ENCODE measurements at regions not wholly inside any gene's neighbourhood (a gene's known extent, or its start where the extent isn't known, plus 50 kb on each side); places are given as distances from the start of the nearest gene placed in this dataset.

GRCh38 chr7:119438315-119438714 lies 834.7 kb upstream of the KCND2 start:
- no peaks in the 10 kb centered on the region for H3K36me3 Mint-ChIP-seq (ENCODE audit: insufficient read depth, unreplicated experiment)
- peaks cover 5% of the 10 kb centered on the region for H3K27me3 Mint-ChIP-seq (ENCODE audit: insufficient read depth, unreplicated experiment)
- ChIA-PET CTCF (no interaction called here), POLR2A (no interaction called here)
- no peaks in the 10 kb centered on the region for H3K9me3 ChIP-seq
- no peak for DNase-seq
- intact Hi-C loops (cut with micrococcal nuclease; ENCODE audit: unreplicated experiment): no loop called here
- no peaks in the 10 kb centered on the region for H3K4me1 Mint-ChIP-seq (ENCODE audit: low read depth, unreplicated experiment)
- H3K27me3 ChIP-seq (replicated peaks; ENCODE audit: control insufficient read depth, insufficient read depth, low read length): no peaks in the 10 kb centered on the region
- no peaks in the 10 kb centered on the region for H3K36me3 ChIP-seq (ENCODE audit: control insufficient read depth, insufficient read depth, low read length)
- BruUV-seq (replicated peaks): no TSS peak
- no peak overlapping the region for H3K4me3 ChIP-seq (ENCODE audit: low read depth, low read length)
- H3K4me1 ChIP-seq: no peaks in the 10 kb centered on the region
- H3K9me3 Mint-ChIP-seq (ENCODE audit: unreplicated experiment): no peaks in the 10 kb centered on the region
- no peak overlapping the region for H3K4me3 Mint-ChIP-seq (ENCODE audit: unreplicated experiment)
- TF ChIP-seq CTCF (IDR thresholded peaks at IDR 0.05; ENCODE audit: insufficient read depth in 1 of 2, low read depth in 1 of 2, low read length in 1 of 2, severe bottlenecking in 1 of 2, unreplicated experiment in 1 of 2): no peak
- H3K27ac Mint-ChIP-seq (ENCODE audit: unreplicated experiment): no peak overlapping the region

DNA sequence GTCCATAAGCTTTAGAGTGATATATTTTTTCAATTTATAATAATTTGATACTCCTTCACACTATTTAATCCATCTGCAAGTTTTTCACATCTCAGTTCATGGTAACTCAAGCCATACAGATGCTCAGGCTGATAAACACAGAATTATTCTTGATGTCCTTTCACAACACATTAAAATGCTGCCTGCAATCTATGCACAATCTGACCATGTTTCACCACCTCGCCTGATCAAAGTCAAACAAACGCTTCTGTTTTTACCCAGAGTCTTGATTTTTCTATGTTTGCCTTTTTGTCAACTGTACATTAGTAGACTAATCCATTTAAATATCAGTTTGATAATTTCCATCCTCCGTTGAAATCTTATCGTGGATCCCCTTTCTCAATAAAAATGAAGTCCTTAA lies 833.8 kb upstream of the KCND2 start:
- Histone ChIP-seq H3K36me3 (ENCODE audit: control insufficient read depth, insufficient read depth, low read length) (no peaks in the 10 kb centered on the region), H3K4me3 (ENCODE audit: low read depth, low read length) (no peak overlapping the region), H3K4me1 (no peaks in the 10 kb centered on the region), H3K27me3 (replicated peaks; ENCODE audit: control insufficient read depth, insufficient read depth, low read length) (no peaks in the 10 kb centered on the region), H3K9me3 (no peaks in the 10 kb centered on the region)
- DNase-seq: no peak
- Mint-ChIP-seq H3K27me3 (ENCODE audit: insufficient read depth, unreplicated experiment) (peaks cover 5% of the 10 kb centered on the region), H3K27ac (ENCODE audit: unreplicated experiment) (no peak overlapping the region), H3K9me3 (ENCODE audit: unreplicated experiment) (no peaks in the 10 kb centered on the region), H3K4me1 (ENCODE audit: low read depth, unreplicated experiment) (no peaks in the 10 kb centered on the region), H3K4me3 (ENCODE audit: unreplicated experiment) (no peak overlapping the region), H3K36me3 (ENCODE audit: insufficient read depth, unreplicated experiment) (no peaks in the 10 kb centered on the region)
- no peak for TF ChIP-seq CTCF (IDR thresholded peaks at IDR 0.05; ENCODE audit: insufficient read depth in 1 of 2, low read depth in 1 of 2, low read length in 1 of 2, severe bottlenecking in 1 of 2, unreplicated experiment in 1 of 2)
- no TSS peak for BruUV-seq (replicated peaks)
- CTCF ChIA-PET: no interaction called here
- POLR2A ChIA-PET: no interaction called here
- intact Hi-C loops (cut with micrococcal nuclease; ENCODE audit: unreplicated experiment): no loop called here

- POLR2A ChIA-PET: no interaction called here
- Histone ChIP-seq H3K9me3 (no peaks in the 10 kb centered on the region), H3K4me3 (ENCODE audit: low read depth, low read length) (no peak overlapping the region), H3K36me3 (ENCODE audit: control insufficient read depth, insufficient read depth, low read length) (no peaks in the 10 kb centered on the region), H3K4me1 (no peaks in the 10 kb centered on the region), H3K27me3 (replicated peaks; ENCODE audit: control insufficient read depth, insufficient read depth, low read length) (no peaks in the 10 kb centered on the region)
- Mint-ChIP-seq H3K36me3 (ENCODE audit: insufficient read depth, unreplicated experiment) (no peaks in the 10 kb centered on the region), H3K27me3 (ENCODE audit: insufficient read depth, unreplicated experiment) (no peaks in the 10 kb centered on the region), H3K4me1 (ENCODE audit: low read depth, unreplicated experiment) (no peaks in the 10 kb centered on the region), H3K4me3 (ENCODE audit: unreplicated experiment) (no peak overlapping the region), H3K9me3 (ENCODE audit: unreplicated experiment) (no peaks in the 10 kb centered on the region), H3K27ac (ENCODE audit: unreplicated experiment) (no peak overlapping the region)
- no peak for TF ChIP-seq CTCF (IDR thresholded peaks at IDR 0.05; ENCODE audit: insufficient read depth in 1 of 2, low read depth in 1 of 2, low read length in 1 of 2, severe bottlenecking in 1 of 2, unreplicated experiment in 1 of 2)
- DNase-seq: no peak
- CTCF ChIA-PET: no interaction called here
- intact Hi-C loops (cut with micrococcal nuclease; ENCODE audit: unreplicated experiment): no loop called here
- no TSS peak for BruUV-seq (replicated peaks)
These were observed 820.6 kb upstream of the KCND2 start for GRCh38 chr7:119452401-119452800.

Data from Caco-2 (cell line).